A549 (cell line): ENCODE measurements at regions not wholly inside any gene's neighbourhood (a gene's known extent, or its start where the extent isn't known, plus 50 kb on each side); places are given as distances from the start of the nearest gene placed in this dataset.

Source experiments
- ATAC-seq, 2 experiments: fragments of 200-7000 bp in 1 of 2; fragments of >200 bp in 1 of 2; cut with Nextera tagmentation in 1 of 2; cut with Tn5 transposase in 1 of 2; 3 replicates each; pipeline versions ENCODE4 v1.8.0 to v1.9.1; 2018 to 2020; ENCODE audit warnings: mild to moderate bottlenecking in 1 of 2, moderate library complexity in 1 of 2
- CTCF ChIA-PET: fragments of 300-600 bp; sonication (Branson Sonifier 250); formaldehyde crosslinking; extraction: SDS; loops from one replicate; lab custom pipeline; 2021; ENCODE audit warnings: antibody characterized with exemption, inconsistent platforms; lab: Yijun Ruan, JAX
- POLR2A ChIA-PET: fragments of 350-600 bp; formaldehyde crosslinking; extraction: SDS; loops from one replicate; lab custom pipeline; 2021; ENCODE audit warnings: antibody characterized with exemption, inconsistent platforms; lab: Yijun Ruan, JAX
- DNase-seq, 2 experiments: peaks; one replicate each; pipeline versions ENCODE4 v3.0.0 to v3.0.0-alpha.2; 2011 to 2016; ENCODE audit warnings: low read depth in 1 of 2, low spot score in 1 of 2
- FAIRE-seq: peaks from 2 replicates; lab custom pipeline; 2011; peaks lifted over from hg19 to GRCh38; lab: Jason Lieb, UNC
- H3K27ac ChIP-seq, 2 experiments: fragments of >200 bp; sonication (Bioruptor Twin); formaldehyde crosslinking; 3 replicates each; pipeline ENCODE4 v1.5.1; 2016 to 2017
- H3K4me1 ChIP-seq: fragments of >200 bp; sonication (Bioruptor Twin); formaldehyde crosslinking; 3 replicates; pipeline ENCODE4 v1.6.1; 2016
- H3K4me2 ChIP-seq: fragments of >200 bp; sonication (Bioruptor Twin); formaldehyde crosslinking; 3 replicates; pipeline ENCODE4 v1.6.1; 2016
- H3K4me3 ChIP-seq: fragments of >200 bp; sonication (Bioruptor Twin); formaldehyde crosslinking; 3 replicates; pipeline ENCODE4 v1.5.1; 2016
- H3K9me3 ChIP-seq: fragments of >200 bp; sonication (Bioruptor Twin); formaldehyde crosslinking; 3 replicates; pipeline ENCODE4 v1.6.1; 2016
- CTCF ChIP-seq: fragments of >200 bp; sonication (Bioruptor Twin); formaldehyde crosslinking; IDR thresholded peaks from 3 replicates; pipeline ENCODE4 v1.5.1; 2016
- E2F6 ChIP-seq: IDR thresholded peaks from 2 replicates; pipeline ENCODE4 v1.6.1; 2012; ENCODE audit warnings: low read depth, borderline replicate concordance
- EHF ChIP-seq: fragments of 250-450 bp; sonication (Bioruptor Pico); IDR thresholded peaks from 2 replicates; pipeline ENCODE4 v1.5.0; 2020; ENCODE audit warnings: mild to moderate bottlenecking
- ELK1 ChIP-seq: fragments of 150-350 bp; IDR thresholded peaks from 2 replicates; pipeline ENCODE4 v1.6.1; 2014; ENCODE audit warnings: low read depth, mild to moderate bottlenecking, low read length
- HES2 ChIP-seq: fragments of >200 bp; sonication (Bioruptor Twin); formaldehyde crosslinking; IDR thresholded peaks from 2 replicates; pipeline ENCODE4 v1.6.1; 2016
- HOXB13 ChIP-seq: fragments of 250-450 bp; sonication (Bioruptor Pico); IDR thresholded peaks from 2 replicates; pipeline ENCODE4 v1.5.0; 2020; ENCODE audit warnings: low read depth, mild to moderate bottlenecking, moderate library complexity
- HOXB5 ChIP-seq: fragments of 250-450 bp; sonication (Bioruptor Pico); IDR thresholded peaks from 2 replicates; pipeline ENCODE4 v1.5.0; 2020; ENCODE audit warnings: mild to moderate bottlenecking, moderate library complexity
- JUNB ChIP-seq: fragments of >200 bp; sonication (Bioruptor Twin); formaldehyde crosslinking; IDR thresholded peaks from 2 replicates; pipeline ENCODE4 v1.6.1; 2016
- NR3C1 ChIP-seq: fragments of >200 bp; sonication (Bioruptor Twin); formaldehyde crosslinking; IDR thresholded peaks from 3 replicates; pipeline ENCODE4 v1.6.1; 2017
- PBX3 ChIP-seq: IDR thresholded peaks from 2 replicates; pipeline ENCODE4 v1.6.1; 2012
- POLR2A ChIP-seq: IDR thresholded peaks from 2 replicates; pipeline ENCODE4 v1.6.1; 2012; ENCODE audit warnings: mild to moderate bottlenecking, low read length
- REST ChIP-seq: fragments of 200-600 bp; sonication (generic); IDR thresholded peaks from 2 replicates; pipeline ENCODE4 v1.6.1; 2016; ENCODE audit warnings: antibody characterized with exemption, mild to moderate bottlenecking, moderate library complexity
- TFCP2L1 ChIP-seq: fragments of 250-450 bp; sonication (Bioruptor Pico); IDR thresholded peaks from 2 replicates; pipeline ENCODE4 v1.5.0; 2021; ENCODE audit warnings: mild to moderate bottlenecking
- WGBS: methylation state at CpG from one replicate; pipeline ENCODE4 v1.1.6; 2017; ENCODE audit errors: missing lambda C conversion rate; 5-methylcytosine and 5-hydroxymethylcytosine counted together

- no peak for TF ChIP-seq HES2
These were observed 177.8 kb downstream of the SNX18 start (continued) for GRCh38 chr5:54695198-54695966.

GRCh38 chr5:54693936-54694657 lies 176.5 kb downstream of the SNX18 start:
- no peaks in the 10 kb centered on the region for H3K9me3 ChIP-seq
- TF ChIP-seq ELK1 (no peak), PBX3 (no peak)
- no peak overlapping the region for H3K4me3 ChIP-seq
- ATAC-seq (no peak), FAIRE-seq (no peak), DNase-seq (no peak)
- H3K4me1 ChIP-seq: no peaks in the 10 kb centered on the region
- H3K4me2 ChIP-seq: no peak overlapping the region
- H3K27ac ChIP-seq: no peak overlapping the region
- ChIA-PET CTCF (no interaction called here), POLR2A (no interaction called here)
- 53% methylated on average over 7 of the region's 7 CpGs for WGBS

- POLR2A ChIA-PET: no interaction called here
- DNase-seq: no peak
- TF ChIP-seq REST (no peak), CTCF (no peak), JUNB (no peak), NR3C1 (no peak), HES2 (no peak), TFCP2L1 (CRISPR knock-in tag) (no peak), E2F6 (no peak), PBX3 (no peak), HOXB5 (no peak), EHF (CRISPR knock-in tag) (no peak), POLR2A (no peak), HOXB13 (CRISPR knock-in tag) (no peak)
- TF ChIP-seq, all 56 proteins: peak for 0
- Histone ChIP-seq H3K4me1 (no peaks in the 10 kb centered on the region), H3K4me2 (no peak overlapping the region), H3K4me3 (no peak overlapping the region), H3K9me3 (no peaks in the 10 kb centered on the region), H3K27ac (no peak overlapping the region)
- WGBS: 11% methylated on average over 4 of the region's 4 CpGs
- CTCF ChIA-PET: no interaction called here
- ATAC-seq (no peak), FAIRE-seq (no peak)
These were observed 175.1 kb downstream of the SNX18 start for GRCh38 chr5:54692631-54693030.
